ENCODE measurements at regions not wholly inside any gene's neighbourhood (a gene's known extent, or its start where the extent isn't known, plus 50 kb on each side); places are given as distances from the start of the nearest gene placed in this dataset.
"Not testable (repeated sequence)": the region's sequence is repeated elsewhere in the genome, so short reads cannot be mapped to it uniquely, and the experiment has no call there.

DNA sequence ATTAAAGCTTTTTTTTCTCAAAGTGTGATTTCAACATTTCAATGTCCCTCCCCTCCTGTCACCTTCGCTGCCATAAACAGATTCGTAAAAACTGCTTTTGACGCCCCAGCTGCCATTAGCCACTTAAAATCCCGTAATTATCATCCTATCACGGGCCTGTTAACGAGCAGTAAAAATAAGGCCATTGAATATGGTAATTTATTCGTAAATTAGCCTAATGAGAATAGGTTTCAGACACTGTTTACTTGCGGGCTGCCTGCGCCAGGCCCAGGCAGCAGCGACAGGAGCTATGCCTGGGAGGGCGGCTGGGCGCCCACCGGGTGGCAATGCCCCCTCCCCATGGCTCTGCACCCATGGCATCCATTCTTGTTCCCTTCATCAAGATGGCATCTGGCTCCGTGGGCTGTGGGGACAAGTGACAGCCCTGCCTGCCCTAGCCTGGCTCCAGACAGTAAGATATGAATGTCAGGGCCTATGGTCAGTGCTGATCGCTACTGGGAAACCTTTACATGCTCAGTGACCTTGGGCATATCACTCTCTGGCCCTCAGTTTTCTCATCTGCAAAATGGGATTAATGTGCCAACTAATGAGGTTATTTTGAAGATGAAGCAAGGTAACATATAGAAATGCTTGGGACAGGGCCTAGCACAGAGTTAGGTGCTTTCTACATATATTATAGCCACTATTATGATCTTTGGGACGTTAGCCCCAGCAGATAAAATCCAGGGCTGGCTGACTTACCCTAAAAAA, 500.8 kb downstream of the MN1 start:
- DNase-seq = no peak

DNA sequence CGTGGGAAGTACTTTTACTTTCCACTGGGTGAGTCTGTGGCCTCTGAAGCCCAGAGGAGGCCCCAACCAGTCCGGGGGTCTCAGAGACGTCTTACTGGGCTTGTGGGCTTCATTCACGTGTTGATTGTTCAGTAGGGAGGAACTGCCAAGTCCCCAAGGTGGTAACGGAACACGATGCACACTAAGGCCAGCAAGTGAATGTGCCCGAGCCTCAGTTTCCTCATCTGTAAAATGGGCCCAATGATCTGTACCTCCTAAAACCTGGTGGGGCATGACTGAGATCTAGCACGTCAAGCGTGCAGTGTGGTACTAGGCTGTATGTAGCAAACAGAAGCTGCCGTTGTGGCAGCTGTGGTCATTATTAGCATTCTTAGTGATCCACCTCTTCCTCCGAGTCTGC, 499.1 kb downstream of the MN1 start:
- DNase-seq = no peak

DNA sequence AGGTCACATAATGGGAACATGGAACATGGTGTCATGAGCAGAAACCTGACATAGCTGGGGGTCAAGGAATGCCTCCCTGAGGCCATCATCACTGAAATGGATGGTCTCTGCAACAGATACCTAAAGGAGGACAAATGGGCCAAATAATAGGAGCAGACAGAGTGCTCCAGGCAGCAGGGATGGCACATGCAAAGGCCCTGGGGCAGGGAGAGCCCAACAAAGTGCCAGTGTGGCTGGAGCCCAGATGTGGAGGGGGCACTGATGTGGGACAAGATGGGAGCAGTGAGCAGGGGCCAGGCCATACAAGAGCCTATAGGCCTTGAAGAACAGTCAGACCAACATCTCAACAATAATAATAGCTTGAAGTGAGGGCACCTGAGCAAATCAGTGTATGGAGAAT, 497.8 kb downstream of the MN1 start:
- DNase-seq = no peak

DNA sequence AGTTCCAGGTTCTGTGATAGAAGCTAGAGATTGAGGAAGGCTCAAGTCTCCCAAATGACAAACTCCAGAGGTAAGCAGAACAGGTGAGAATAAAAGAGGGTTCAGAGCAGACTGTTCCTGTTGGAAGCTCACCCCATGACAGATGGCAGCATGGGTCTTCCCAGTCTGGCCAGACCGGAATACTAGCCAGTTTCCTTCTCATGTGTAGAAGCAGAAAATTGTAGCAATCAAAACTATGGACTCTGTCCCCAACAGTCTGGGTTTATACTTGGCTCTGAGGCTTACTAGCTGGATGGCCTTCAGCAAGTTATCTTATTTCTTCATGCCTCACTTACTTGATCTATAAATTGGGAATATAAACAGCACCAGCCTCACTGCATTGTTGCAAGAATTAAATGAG, 494.8 kb downstream of the MN1 start:
- no peak for DNase-seq

DNA sequence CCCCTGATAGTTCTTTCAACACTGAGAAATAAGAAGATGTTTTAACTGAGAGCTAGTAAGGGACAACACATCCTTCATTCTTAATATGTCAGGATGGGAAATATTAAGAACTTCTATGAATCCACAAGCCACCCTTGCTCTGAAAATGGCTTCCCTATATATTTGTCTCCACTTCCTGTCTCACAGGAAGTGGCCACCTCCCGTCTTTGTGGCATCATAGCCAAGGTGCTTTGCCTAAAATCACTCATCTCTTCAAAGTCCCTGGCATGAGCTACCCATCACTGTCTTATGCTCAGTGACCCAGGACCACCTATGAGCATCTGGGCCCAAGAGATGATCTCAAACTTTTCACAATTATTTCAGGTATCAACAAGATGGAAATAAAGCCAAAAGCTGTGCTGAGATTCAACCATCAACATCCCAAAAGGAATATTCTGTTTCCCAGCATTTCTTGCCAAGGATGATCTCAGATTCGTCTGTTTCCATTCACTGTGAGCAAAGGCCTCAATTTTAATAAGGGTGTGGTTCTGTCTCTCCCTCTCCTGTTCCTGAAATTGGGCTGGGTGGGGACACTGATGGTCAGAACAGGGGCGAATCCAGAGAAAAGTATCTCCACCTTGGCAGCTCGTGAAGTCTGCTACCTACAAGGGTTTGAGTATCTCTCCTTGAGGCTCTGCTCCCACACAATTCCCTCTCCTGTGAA, 493.9 kb downstream of the MN1 start:
- no peak for DNase-seq

DNA sequence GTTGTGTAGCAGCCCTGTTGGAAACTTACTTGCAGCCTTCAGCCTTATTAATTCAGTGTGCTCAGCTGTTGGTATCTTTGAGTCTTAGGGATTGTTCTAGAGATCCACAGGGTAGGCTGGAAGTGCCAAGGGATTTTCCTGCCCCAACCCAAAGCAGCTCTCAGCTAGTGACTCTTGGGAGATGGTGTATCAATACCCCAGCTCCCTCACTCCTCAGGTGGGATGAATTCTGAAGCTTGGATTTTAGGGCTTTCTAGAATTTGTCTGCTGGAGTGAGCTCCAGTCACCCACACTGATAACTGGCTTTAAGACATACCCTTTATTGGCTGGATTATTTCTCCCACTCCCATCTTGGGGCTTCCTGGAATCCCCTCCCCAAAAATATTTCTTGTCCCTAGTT, 493.0 kb downstream of the MN1 start:
- no peak for DNase-seq

DNA sequence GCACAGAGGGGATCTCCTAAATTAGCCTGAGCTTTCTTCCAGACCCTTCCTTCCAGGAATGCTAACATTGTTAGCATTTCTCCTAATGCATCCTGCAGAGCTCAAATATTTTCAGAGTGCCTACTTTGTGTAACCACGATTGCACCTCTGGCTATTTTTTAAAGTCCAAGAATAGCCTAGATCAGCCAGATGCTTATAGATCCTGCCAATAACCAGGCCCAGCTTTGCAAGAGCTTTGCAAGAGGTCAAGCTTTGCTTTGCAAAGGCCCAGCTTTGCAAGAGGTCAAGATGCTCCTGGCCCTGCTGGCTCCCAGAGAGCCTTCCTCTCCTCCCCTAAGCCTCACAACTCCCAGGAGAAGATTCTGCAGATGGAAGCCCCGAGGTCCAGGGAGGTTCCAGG, 491.9 kb downstream of the MN1 start:
- no peak for DNase-seq

DNA sequence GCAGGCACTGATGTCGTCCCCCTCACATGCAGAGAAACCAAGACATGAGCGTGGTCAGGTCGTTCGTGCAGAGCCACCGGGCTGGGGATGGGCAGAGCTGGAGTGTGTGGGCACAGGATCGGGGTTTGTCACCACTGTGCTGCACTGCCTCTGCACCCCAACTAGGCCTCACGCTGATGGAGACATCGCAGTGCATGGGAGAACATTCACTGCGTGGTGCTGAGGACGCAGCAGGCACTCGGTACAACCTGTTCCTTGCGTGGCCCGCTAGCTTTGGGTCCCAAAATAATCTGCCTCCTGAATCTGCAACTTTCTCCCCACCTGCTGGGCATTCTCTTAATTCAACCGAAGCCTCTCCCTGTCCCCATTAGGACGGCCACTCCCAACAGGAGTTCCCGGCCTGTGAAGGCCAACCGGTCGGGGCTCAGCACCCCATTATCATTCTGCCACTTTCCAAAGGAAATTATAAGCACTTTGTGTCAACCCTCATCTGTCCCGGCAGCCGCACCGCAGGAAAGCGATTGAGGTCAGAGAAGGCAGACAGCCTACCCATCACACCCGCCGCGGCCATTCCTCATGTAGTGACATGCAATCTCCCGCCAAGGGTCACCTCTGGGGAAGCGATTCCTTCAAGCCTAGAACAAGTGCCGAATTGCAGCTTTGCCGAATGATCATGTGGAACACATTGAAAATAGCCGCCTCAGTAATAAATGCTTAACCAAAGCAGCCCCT, 490.4 kb downstream of the MN1 start:
- DNase-seq = no peak

DNA sequence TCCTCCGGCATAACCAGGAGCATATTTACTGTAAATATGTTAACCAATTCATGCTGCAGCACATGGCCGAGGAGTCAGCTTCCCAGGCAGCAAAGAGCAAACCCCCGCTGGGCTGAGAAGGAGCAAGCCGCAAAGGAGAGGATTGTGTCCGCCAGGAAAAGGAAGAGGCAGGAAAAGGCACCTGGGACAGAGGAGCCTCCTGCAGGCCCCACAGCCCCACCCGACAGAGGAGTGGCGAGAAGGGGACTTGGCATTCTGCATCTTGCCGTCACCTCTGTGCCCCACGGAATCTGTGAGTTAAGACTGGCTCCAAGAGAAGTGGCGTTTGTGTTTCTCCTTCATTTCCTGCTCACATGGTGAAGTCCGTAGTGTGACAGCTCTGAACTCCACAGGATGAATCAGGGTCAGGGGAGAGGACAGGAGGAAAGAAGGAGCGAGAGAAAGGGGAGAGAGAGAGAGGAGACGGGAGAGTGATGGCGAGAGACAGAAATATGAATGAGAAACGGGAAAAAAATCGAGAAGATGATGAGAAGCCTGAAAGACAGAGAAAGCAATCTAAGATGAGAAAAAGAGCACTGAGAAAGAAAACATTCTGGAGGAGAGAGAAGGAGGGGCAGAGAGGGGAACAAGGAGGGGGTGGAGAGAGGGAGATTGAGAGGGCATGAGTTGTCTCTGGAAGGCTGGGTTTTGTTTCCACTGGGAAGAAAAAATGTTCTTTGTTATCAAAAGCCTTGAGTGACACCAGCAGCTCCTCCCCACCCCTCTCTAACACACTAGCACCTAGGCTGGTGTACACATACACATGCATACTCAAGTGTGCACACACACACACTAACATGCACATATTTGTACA, 489.6 kb downstream of the MN1 start:
- no peak for DNase-seq

DNA sequence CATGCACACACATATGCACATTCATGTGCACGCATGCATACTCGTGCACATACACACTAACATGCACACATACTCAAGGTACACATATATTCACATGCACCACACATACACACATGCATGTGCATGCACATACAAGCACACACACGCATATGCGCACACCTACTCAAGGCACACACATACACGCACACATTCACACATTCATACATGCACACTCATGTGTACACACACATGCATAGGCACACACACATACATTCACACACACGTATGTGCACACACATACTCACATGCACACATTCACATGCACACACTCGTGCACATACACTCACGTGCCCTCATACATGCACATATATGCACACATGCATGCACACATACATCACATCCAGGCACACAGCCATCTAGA, 489.0 kb downstream of the MN1 start:
- no peak for DNase-seq

DNA sequence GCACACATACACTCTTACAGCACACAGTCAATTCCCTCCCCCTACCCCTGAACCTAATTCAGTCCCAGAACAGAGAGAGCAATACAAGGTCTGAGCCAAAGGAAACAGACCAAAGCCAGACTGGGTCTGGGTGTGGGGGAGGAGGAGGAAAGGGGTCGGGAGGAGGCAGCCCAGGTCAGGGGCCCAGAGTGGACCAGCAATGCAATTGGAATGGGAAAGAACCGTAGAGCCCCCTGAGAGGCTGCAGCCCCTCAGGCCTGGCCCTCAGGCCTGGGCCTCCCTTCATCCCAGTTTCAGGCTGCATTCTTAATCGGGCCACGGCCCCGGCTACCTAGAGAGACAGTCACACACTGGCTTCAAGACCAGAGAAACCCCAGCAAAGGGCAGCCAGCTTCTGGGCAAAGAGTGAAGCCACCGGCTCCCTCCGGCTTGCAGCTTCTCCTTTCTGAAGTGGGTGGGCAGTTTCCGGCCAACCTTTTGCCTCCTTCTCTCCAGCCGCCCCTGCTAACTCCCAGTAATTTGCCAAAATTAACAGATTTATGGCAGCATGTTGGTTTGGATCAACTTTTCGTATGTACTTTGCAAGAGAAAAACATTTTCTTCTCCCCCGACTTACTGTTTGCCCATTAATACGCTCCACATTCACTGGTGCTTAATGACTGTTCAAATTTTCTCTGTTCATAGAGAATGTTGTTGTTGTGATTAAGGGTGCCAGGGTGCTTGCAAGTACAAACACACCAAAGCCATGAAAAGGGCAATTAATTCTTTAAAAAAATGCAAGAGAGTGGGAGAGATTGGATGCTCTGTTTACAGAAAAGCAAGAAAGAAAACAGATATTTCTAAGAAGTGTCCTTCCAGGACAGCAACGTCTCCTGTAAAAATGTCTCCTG, 488.3 kb downstream of the MN1 start:
- DNase-seq = no peak

DNA sequence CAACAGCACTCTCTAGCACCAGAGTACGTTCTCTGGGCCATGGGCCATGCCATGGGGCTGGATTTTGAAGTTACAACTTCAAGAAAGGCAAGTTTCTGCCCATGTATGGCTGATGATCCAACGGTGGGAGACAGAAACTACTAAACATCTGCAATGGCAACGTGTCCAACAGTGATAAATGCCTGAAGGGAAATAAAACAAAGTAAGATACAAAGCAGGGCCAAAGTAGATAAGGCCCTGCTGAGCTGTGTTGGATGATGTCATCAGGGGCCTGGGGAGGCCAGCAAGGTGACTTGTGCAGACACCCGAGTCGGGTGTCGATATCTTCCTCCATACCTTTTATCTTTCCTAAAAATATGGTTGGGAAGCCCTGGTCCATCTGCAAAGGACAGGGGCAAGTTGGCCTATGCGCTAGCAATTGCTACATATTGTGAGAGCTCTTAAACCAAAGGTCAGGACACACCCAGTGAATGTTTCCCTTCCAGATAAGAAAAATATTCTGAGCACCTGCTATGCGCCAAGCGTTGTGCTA, 487.2 kb downstream of the MN1 start:
- no peak for DNase-seq

DNA sequence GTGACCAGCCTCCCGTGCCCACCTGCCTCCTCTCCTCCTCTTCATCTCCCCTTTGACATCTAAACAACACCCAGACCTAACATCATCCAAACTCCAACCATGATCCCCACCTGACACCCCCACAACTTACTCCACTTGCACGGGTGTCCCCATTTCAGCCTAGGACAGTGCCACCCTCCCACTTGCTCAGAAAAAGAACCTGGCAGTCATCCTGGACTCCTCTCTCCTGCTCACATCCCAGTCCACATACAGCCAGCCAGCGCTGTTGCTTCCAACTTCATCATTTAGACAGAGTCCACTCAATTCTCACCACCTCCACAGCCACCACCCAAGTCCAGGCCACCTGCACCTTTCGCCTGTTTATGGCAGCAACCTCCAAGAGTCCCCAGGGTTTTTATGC, 485.7 kb downstream of the MN1 start:
- no peak for DNase-seq

DNA sequence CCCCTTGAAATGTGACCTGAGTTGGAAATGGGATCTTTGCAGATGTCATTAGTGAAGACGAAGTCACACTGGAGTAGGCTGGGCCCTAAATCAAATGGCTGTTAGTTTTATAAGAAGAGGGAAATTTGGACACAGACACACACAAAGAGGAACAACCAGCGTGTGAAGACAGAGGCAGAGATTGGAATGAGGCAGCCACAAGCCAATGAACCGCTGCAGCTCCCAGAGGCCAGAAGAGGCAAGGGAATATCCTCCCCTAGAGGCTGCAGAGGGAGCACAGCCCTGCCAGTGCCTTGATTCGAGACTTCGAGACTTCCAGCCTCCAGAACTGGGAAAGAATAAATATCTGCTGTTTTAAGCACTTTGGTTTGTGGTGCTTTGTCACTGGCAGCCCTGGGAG, 484.5 kb downstream of the MN1 start:
- no peak for DNase-seq

DNA sequence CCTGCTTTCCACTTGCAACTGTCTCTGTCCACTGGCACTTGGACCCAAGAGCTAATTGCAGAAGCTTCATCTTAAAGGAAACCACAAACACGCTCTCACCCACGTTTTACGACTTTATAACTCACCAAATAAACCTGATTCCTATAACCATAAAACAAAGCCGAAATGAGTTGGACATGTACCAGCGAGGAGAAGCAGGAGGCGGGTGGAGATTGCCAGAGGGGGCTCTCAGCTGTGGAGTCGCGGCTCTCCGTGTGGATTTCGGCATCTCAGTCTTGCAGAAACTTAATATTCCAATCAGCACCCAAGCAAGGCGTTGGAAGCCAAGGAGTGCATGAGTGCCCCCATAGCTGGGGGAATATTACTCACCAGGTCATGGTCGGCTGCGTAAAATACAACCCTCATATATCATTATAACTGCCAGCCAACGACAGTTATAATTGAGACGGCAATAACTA, 483.6 kb downstream of the MN1 start:
- no peak for DNase-seq

DNA sequence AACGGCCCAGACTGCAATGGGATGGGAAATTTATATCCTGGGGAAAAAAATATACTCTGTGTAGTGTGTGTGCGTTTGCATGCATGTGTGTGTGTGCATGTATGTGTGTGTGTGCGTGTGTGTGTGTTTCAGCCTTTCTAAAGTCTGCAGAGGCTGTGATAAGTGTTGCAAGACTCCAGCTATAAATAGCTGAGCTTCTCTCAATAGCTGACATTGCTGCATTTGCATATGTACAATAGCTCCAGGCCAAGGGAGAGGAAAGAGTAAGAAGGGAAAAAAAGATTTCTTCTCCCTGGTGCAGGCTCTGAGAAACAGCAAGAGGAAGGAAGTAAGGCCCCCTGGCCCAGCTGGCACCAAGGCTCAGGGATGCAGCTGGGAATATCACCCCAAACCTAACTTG, 483.0 kb downstream of the MN1 start:
- DNase-seq = no peak

DNA sequence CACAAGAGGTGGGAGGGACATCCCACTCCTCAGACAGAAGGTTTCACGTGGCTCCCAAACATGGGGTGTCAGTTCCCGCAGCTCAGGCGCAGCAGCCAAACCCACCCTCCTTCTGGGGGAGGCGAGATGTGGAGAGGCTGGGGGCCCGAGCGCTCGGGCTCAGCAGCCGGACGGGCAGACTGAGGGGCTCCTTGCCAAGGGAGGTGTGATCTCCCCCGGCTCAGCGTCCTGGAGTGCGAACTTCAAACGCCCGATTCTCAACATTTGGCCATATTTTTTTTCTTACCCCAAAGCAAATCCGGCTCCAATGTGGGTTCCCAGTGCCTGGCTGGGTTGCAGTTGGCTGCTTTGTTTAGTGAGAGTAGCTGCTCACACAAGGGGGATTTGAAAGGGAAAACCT, 477.9 kb downstream of the MN1 start:
- no peak for DNase-seq

DNA sequence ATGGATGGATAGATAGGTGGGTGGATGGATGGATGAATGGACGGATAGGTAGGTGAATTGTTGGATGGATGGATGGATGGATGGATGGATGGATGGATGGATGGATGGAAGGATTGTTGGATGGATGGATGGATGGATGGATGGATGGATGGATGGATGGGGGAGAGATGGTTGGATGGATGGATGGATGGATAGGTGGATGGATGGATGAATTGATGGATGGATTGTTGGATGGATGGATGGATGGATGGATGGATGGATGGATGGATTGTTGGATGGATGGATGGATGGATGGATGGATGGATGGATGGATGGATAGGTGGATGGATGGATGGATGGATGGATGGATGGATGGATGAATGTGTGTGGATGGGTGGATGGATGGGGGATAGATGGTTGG, 476.6 kb downstream of the MN1 start:
- DNase-seq = not testable (repeated sequence)

DNA sequence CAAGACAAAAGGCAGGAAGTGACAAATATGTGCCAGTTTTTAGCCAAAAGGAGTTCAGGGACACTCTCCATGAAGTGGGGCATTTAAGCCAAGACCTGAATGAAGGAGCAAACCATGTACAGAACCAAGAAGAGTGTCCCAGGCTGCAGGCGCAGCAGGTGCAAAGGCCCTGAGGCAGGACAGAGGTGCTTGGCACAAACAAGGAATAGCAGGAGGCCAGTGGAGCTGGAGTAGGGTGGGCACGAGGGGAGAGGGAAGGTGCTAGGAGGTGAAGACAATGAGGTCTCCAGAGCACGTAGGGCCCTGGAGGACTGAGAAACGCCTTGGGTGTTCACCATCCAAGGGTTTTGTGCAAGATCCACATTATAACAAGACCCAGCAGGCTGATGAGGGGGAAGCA, 474.1 kb downstream of the MN1 start:
- DNase-seq = no peak

DNA sequence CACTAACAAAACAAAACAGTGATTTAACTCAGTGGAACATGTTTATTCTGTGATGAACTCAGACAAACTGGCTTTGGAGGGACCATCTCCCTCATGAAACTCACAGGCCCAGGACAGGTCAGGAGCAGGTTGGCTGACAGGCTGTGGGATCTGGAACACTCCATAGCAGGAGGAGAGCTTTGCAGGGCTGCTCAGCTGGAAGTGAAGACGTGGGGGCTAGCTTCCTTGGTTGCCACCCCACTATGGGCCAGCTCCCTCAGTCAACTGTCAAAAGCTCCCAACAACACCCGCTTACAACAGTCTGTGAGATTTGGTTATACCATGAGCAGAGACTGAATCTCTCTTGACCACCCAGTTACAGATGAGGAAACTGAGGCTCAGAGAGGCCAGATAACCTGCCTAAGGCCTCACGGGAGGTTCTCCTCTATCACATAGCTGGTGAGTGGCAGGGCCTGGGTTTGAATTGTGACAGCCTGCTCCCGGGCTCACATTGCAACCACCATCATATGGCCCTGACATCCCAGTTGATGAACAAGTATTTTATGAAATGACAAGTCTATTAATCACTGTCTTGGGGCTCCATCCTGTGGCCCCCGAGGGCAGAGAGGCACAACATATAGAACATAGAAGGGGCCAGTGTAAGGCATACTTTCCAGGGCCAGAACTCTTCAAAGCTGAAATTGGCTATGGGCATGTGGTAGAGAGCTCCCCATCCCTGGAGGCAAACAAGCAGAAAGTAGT, 473.4 kb downstream of the MN1 start:
- no peak for DNase-seq
